PFSK-1 (cell line): ENCODE measurements at regions not wholly inside any gene's neighbourhood (a gene's known extent, or its start where the extent isn't known, plus 50 kb on each side); places are given as distances from the start of the nearest gene placed in this dataset.

Experiments
- FOXP2 ChIP-seq: optimal IDR thresholded peaks from 2 replicates; pipeline ENCODE3; 2011; ENCODE audit warnings: borderline replicate concordance, control low read depth, inconsistent platforms; ENCODE audit not compliant: insufficient read depth; ENCODE audit errors: extremely low read length, extremely low read depth
- POLR2AphosphoS5 ChIP-seq: IDR thresholded peaks from 2 replicates; pipeline ENCODE4 v1.6.1; 2012; ENCODE audit warnings: low read depth, mild to moderate bottlenecking, control low read depth, low read length, moderate library complexity
- REST ChIP-seq, 2 experiments: IDR thresholded peaks; 2 replicates each; pipeline versions ENCODE4 v1.6.1 to v1.8.0; 2011 to 2012; ENCODE audit warnings: low read depth in 2 of 2, low read length in 2 of 2, control low read depth in 1 of 2, inconsistent platforms in 1 of 2, mild to moderate bottlenecking in 1 of 2, moderate library complexity in 1 of 2; ENCODE audit not compliant: insufficient read depth in 1 of 2
- SIN3A ChIP-seq: IDR thresholded peaks from 2 replicates; pipeline ENCODE4 v1.6.1; 2012; ENCODE audit warnings: mild to moderate bottlenecking, low read length, moderate library complexity, borderline replicate concordance; ENCODE audit not compliant: insufficient read depth
- TAF1 ChIP-seq: IDR thresholded peaks from 2 replicates; pipeline ENCODE4 v1.6.1; 2012; ENCODE audit warnings: low read length, control low read depth, borderline replicate concordance; ENCODE audit not compliant: insufficient read depth

GRCh38 chr7:119756687-119757086 is 516.3 kb upstream of the KCND2 start:
- TF ChIP-seq REST (IDR thresholded peaks at IDR 0.05; ENCODE audit: insufficient read depth in 1 of 2, low read depth in 2 of 2, low read length in 2 of 2) (no peak), POLR2AphosphoS5 (no peak), TAF1 (no peak), SIN3A (no peak), FOXP2 (no peak)

GRCh38 chr7:119758254-119758653 is 514.7 kb upstream of the KCND2 start:
- TF ChIP-seq POLR2AphosphoS5 (no peak), TAF1 (no peak), REST (IDR thresholded peaks at IDR 0.05; ENCODE audit: insufficient read depth in 1 of 2, low read depth in 2 of 2, low read length in 2 of 2) (no peak)

GRCh38 chr7:119761776-119762175 is 511.2 kb upstream of the KCND2 start:
- TF ChIP-seq TAF1 (no peak), REST (IDR thresholded peaks at IDR 0.05; ENCODE audit: insufficient read depth in 1 of 2, low read depth in 2 of 2, low read length in 2 of 2) (no peak), FOXP2 (no peak), POLR2AphosphoS5 (no peak), SIN3A (no peak)

GRCh38 chr7:119782286-119782685 is 490.7 kb upstream of the KCND2 start:
- TF ChIP-seq FOXP2 (no peak), POLR2AphosphoS5 (no peak), SIN3A (no peak), TAF1 (no peak), REST (IDR thresholded peaks at IDR 0.05; ENCODE audit: insufficient read depth in 1 of 2, low read depth in 2 of 2, low read length in 2 of 2) (no peak)

- TF ChIP-seq TAF1 (no peak), SIN3A (no peak)
Measured at GRCh38 chr7:119783799-119784198, 489.2 kb upstream of the KCND2 start.
